ENCODE measurements at regions not wholly inside any gene's neighbourhood (a gene's known extent, or its start where the extent isn't known, plus 50 kb on each side); places are given as distances from the start of the nearest gene placed in this dataset.

DNA sequence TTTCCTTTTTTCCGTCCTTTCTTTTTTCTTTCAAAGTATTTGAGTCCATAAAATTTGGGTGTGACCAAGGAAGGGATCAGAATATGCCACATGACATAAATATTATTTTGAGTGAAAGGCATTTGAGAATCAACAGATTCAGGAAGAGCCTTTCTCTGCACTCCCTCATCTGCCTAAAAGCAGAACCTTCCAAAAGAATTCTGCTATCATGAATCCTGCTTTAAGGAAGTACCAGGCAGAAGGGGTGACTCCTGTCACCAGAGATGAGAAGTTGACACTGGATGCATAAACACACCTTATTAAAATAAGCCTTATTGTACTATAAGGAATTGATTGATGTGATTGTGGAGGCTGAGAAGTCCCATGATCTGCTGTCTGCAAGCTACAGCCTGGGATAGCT is 196.7 kb downstream of the SREK1 start:
- 76% methylated on average over 1 of the region's 1 CpG for WGBS
- Histone ChIP-seq H3K9ac (ENCODE audit: low read depth in 1 of 2, low read length in 2 of 2) (no peak overlapping the region), H3K27me3 (ENCODE audit: control insufficient read depth in 4 of 4, insufficient read depth in 4 of 4, low read length in 3 of 4) (peaks cover 0 to 2% (median 0%) of the 10 kb centered on the region in 4 donors), H3K4me1 (ENCODE audit: control insufficient read depth in 4 of 4, insufficient read depth in 4 of 4, low read length in 3 of 4) (no peaks in the 10 kb centered on the region), H3K36me3 (ENCODE audit: control insufficient read depth in 4 of 4, insufficient read depth in 3 of 4, low read depth in 1 of 4, low read length in 3 of 4) (no peaks in the 10 kb centered on the region), H3K4me3 (ENCODE audit: low read depth in 1 of 3, low read length in 3 of 3) (no peak overlapping the region), H3K27ac (ENCODE audit: low read depth in 1 of 2, low read length in 2 of 2) (no peak overlapping the region), H3K9me3 (ENCODE audit: control insufficient read depth in 4 of 4, low read length in 3 of 4) (peaks cover 0 to 2% (median 0%) of the 10 kb centered on the region in 4 donors)
- no peak for TF ChIP-seq RXRA (IDR thresholded peaks at IDR 0.05)
- no peak for TF ChIP-seq SP1 (IDR thresholded peaks at IDR 0.05)
- TF ChIP-seq JUND (IDR thresholded peaks at IDR 0.05), result no peak
- TF ChIP-seq TAF1 (conservative IDR thresholded peaks at IDR 0.05), result no peak
- TF ChIP-seq NR2F2 (IDR thresholded peaks at IDR 0.05), result no peak
- TF ChIP-seq GABPA (IDR thresholded peaks at IDR 0.05 in 1 of 2, conservative IDR thresholded peaks at IDR 0.05 in 1 of 2), result no peak
- TF ChIP-seq, protein P1, sequence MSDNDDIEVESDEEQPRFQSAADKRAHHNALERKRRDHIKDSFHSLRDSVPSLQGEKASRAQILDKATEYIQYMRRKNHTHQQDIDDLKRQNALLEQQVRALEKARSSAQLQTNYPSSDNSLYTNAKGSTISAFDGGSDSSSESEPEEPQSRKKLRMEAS (IDR thresholded peaks at IDR 0.05), result no peak
- TF ChIP-seq FOXA2 (IDR thresholded peaks at IDR 0.05), result no peak
- TF ChIP-seq HNF4A (conservative IDR thresholded peaks at IDR 0.05), result no peak
- TF ChIP-seq, protein P2, sequence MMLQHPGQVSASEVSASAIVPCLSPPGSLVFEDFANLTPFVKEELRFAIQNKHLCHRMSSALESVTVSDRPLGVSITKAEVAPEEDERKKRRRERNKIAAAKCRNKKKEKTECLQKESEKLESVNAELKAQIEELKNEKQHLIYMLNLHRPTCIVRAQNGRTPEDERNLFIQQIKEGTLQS (IDR thresholded peaks at IDR 0.05), result no peak
- TF ChIP-seq EGR1 (IDR thresholded peaks at IDR 0.05; ENCODE audit: low read depth in 2 of 2), result no peak
- TF ChIP-seq, protein P3, sequence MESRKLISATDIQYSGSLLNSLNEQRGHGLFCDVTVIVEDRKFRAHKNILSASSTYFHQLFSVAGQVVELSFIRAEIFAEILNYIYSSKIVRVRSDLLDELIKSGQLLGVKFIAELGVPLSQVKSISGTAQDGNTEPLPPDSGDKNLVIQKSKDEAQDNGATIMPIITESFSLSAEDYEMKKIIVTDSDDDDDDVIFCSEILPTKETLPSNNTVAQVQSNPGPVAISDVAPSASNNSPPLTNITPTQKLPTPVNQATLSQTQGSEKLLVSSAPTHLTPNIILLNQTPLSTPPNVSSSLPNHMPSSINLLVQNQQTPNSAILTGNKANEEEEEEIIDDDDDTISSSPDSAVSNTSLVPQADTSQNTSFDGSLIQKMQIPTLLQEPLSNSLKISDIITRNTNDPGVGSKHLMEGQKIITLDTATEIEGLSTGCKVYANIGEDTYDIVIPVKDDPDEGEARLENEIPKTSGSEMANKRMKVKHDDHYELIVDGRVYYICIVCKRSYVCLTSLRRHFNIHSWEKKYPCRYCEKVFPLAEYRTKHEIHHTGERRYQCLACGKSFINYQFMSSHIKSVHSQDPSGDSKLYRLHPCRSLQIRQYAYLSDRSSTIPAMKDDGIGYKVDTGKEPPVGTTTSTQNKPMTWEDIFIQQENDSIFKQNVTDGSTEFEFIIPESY (IDR thresholded peaks at IDR 0.05), result no peak
- DNase-seq (ENCODE audit: low spot score), result no peak

DNA sequence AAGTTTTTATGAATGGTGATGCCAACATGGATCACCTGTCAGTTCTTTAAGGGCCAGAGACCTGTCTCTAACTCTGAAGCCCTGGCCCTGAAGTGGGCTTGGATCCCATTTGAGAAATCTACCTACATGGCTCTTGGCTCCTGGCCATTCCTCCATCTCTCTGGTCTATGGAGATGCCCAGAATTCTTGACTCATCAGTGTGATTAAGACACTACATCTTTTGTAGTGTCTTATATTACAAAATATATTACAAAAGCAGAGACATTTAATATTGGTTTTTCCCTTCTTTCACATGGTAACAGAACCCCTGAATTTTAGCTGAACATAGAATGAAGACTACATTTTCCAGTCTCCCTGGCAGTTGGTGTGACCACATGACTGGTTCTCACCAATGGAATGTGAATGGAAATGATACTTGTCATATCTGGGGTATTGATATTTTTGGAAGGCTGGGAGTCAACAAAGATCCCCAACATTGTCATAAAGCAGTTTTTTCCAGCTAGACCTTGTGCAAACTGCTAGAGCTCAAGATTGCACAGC is 198.3 kb downstream of the SREK1 start:
- Histone ChIP-seq H3K27ac (ENCODE audit: low read depth in 1 of 2, low read length in 2 of 2) (no peak overlapping the region), H3K4me1 (ENCODE audit: control insufficient read depth in 4 of 4, insufficient read depth in 4 of 4, low read length in 3 of 4) (no peaks in the 10 kb centered on the region), H3K9ac (ENCODE audit: low read depth in 1 of 2, low read length in 2 of 2) (no peak overlapping the region), H3K36me3 (ENCODE audit: control insufficient read depth in 4 of 4, insufficient read depth in 3 of 4, low read depth in 1 of 4, low read length in 3 of 4) (no peaks in the 10 kb centered on the region), H3K27me3 (ENCODE audit: control insufficient read depth in 4 of 4, insufficient read depth in 4 of 4, low read length in 3 of 4) (peaks cover 0 to 6% (median 0%) of the 10 kb centered on the region in 4 donors), H3K4me3 (ENCODE audit: low read depth in 1 of 3, low read length in 3 of 3) (no peak overlapping the region), H3K9me3 (ENCODE audit: control insufficient read depth in 4 of 4, low read length in 3 of 4) (peaks cover 0 to 2% (median 0%) of the 10 kb centered on the region in 4 donors)
- no peak for DNase-seq (ENCODE audit: low spot score)
- TF ChIP-seq, protein P4, sequence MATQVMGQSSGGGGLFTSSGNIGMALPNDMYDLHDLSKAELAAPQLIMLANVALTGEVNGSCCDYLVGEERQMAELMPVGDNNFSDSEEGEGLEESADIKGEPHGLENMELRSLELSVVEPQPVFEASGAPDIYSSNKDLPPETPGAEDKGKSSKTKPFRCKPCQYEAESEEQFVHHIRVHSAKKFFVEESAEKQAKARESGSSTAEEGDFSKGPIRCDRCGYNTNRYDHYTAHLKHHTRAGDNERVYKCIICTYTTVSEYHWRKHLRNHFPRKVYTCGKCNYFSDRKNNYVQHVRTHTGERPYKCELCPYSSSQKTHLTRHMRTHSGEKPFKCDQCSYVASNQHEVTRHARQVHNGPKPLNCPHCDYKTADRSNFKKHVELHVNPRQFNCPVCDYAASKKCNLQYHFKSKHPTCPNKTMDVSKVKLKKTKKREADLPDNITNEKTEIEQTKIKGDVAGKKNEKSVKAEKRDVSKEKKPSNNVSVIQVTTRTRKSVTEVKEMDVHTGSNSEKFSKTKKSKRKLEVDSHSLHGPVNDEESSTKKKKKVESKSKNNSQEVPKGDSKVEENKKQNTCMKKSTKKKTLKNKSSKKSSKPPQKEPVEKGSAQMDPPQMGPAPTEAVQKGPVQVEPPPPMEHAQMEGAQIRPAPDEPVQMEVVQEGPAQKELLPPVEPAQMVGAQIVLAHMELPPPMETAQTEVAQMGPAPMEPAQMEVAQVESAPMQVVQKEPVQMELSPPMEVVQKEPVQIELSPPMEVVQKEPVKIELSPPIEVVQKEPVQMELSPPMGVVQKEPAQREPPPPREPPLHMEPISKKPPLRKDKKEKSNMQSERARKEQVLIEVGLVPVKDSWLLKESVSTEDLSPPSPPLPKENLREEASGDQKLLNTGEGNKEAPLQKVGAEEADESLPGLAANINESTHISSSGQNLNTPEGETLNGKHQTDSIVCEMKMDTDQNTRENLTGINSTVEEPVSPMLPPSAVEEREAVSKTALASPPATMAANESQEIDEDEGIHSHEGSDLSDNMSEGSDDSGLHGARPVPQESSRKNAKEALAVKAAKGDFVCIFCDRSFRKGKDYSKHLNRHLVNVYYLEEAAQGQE (IDR thresholded peaks at IDR 0.05), result no peak
- TF ChIP-seq HNF4A (conservative IDR thresholded peaks at IDR 0.05), result no peak
- TF ChIP-seq, protein P1 (IDR thresholded peaks at IDR 0.05), result no peak

All from liver (tissue), 7 donors.